C4-2B (cell line): ENCODE measurements at regions not wholly inside any gene's neighbourhood (a gene's known extent, or its start where the extent isn't known, plus 50 kb on each side); places are given as distances from the start of the nearest gene placed in this dataset.

Source experiments
- ZFX ChIP-seq: fragments of 450-650 bp; IDR thresholded peaks from 2 replicates; pipeline ENCODE4 v1.6.1; 2017
- TF ChIP-seq, protein P1 (sequence below): fragments of 450-650 bp; conservative IDR thresholded peaks from 2 replicates; pipeline ENCODE4 v1.5.1; 2017; ENCODE audit warnings: mild to moderate bottlenecking

DNA sequence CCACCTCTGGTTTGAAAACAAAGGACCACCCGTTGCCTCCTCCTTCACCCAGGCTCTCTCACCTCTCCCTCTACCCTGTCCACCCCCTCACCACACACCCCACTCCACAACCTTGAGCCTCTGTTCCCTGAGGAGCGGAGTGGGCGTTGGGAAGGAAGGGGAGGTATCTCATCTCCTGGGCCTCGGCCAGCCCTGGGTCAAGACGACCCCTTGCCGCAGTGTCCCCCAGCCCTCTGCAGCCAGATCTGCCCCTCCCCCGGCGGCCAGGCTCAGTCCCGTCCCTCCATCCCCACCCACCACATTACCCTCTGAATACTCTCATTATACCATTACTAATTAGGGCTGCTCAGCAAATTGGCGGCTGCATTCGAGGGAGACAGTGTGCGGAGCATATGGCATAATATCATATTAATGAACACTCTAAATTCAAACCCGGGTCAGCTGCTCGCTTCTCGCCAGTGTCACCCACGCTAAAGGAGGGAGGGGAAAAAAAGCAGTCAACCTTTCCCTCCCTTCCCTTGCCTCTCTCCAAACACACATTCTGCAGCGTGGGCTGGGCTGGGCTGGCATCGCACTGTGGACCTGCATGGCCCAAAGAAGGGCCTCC is 123.2 kb upstream of the LHX1 start:
- TF ChIP-seq, protein P1, sequence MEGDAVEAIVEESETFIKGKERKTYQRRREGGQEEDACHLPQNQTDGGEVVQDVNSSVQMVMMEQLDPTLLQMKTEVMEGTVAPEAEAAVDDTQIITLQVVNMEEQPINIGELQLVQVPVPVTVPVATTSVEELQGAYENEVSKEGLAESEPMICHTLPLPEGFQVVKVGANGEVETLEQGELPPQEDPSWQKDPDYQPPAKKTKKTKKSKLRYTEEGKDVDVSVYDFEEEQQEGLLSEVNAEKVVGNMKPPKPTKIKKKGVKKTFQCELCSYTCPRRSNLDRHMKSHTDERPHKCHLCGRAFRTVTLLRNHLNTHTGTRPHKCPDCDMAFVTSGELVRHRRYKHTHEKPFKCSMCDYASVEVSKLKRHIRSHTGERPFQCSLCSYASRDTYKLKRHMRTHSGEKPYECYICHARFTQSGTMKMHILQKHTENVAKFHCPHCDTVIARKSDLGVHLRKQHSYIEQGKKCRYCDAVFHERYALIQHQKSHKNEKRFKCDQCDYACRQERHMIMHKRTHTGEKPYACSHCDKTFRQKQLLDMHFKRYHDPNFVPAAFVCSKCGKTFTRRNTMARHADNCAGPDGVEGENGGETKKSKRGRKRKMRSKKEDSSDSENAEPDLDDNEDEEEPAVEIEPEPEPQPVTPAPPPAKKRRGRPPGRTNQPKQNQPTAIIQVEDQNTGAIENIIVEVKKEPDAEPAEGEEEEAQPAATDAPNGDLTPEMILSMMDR = no peak
- no peak for TF ChIP-seq ZFX
